DMS53 treated with DMSO at 0.1 percent for 48 hours (cell line): ENCODE measurements at regions not wholly inside any gene's neighbourhood (a gene's known extent, or its start where the extent isn't known, plus 50 kb on each side); places are given as distances from the start of the nearest gene placed in this dataset.

Experiments
- DNase-seq: peaks from one replicate; lab custom pipeline; 2025; ENCODE audit not compliant: unreplicated experiment; lab: John Stamatoyannopoulos, UW

DNA sequence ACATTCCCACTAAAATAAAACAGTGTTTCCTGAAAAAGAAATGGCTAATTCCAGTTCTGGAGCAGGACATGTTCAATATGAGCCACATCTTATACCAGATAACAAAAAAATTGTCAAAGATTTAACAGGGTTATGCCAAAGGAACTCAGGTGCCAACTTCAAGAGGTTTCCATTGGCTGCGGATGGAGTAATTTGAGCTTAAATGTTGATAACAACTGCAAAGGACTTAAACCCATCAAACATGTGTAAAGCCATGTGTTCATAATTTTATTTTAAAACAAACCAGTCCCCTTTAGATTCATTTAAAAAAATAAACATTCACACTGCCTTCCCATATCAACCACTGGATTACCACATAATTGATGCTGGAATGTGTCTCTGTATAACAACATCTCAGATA, 156.4 kb upstream of the PCDH18 start:
- DNase-seq = no peak

DNA sequence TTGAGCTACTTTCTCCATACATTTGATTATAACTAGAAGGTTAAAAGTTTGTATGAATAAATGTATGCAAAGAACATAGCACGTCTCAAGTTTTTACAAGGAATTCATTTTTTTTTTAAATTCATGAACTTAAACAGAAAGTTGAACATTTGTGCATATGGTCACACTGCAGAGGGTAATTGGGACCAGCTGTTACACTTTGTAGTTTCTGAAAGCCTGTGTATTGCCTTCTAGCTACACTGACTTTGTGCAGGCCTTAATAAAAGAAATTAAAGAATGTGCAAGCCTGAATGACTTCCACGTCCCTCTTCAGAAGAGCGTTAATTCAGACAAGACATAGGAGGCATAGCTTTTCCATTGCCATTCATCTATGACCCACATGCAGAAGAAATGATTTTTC, 153.1 kb upstream of the PCDH18 start:
- DNase-seq = no peak

DNA sequence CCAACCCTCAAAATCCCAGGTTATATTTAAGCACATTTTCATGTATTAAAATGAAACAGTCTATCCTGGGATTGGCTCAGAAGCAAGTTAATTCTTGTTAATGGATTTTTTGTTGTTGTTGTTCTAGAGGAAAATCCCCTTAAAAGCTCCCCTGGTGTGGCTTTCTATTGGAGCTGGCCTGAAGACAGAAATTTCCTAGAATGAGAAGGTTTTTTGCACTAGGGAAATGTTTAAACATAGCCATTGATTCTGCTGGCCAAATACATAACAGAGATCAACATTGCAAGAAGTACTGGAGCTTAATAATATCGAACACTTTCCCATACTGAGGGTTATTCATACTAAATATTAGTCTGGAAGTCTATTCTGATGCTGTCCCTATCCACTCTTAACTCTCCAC, 148.8 kb upstream of the PCDH18 start:
- no peak for DNase-seq

DNA sequence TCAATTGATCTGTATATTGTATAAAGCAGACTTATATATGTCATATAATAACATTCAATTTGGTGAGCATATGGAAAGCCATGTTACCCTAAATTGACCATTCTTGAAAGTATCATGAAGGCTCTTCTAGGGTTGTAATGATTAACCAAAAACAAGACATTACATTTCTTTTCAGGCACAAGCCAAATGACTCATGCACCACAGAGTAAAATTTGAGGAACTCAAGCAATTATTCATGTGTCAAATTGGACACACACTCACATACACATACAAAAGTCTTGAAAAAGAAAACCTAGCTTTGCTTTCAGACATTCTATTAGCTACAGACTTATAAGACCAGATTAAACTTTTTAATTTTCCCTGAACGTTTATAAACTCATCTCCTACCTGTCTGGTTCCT, 146.5 kb upstream of the PCDH18 start:
- no peak for DNase-seq

DNA sequence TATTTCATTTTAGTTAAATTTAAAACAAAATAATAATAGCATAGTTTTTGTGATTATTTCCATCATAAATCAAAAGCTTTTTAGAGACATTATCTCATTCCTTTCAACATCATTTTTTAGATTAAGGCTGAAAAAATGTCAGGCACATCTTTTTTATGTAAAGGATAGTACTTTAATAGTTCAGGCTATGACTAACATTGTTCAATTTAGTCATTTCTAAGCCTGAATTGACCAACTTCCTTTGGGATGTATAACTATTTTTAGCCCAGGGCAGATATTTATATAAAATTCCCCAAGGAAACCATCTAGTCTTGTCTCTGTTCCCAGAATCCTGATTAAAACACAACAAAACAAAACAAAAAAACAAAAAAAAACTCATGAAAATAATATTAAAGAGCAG, 145.6 kb upstream of the PCDH18 start:
- no peak for DNase-seq

DNA sequence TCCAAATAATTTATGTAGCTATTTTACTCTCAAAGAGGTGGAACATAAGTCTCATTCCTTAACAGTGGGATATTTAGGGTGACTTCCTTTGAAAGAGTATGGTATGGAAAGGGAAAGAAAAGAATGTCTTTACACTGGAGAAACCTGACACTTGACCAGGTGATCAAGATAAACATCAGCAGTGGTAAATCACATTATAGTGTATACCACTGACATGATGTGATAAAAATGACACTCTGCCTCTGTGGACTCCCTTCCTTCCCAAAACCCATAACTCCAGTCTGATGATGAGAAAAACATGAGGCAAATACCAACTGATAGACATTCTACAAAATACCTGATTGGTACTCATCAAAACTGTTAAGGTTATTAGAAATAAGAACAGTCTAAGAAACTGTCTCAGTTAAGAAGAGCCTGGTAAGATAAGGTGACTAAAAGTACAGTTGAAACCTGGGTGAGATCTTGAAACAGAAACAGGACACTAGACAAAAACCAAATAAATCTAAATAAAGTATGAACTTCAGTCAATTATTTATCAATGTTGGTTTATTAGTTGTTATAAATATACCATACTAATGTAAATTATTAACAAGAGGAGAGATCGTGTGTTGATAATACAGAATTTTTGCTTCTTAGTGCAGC, 144.2 kb upstream of the PCDH18 start:
- no peak for DNase-seq

DNA sequence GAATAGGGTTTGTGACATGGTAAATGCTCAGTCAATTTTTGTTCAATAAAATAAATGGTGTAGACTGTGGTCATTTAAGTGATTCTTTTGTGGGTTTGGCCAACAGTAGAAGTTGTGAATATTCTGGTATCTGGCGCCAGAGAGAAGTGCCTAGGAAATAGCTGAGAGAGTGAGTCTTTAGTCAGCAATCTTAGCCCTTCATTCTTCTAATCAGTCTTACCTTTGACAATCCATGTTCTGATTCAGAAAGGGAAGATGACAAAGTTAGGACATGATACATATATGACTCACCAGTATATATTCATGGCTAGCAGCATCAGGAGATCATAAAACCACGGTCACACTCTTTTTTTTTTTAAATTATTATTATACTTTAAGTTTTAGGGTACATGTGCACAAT, 141.8 kb upstream of the PCDH18 start:
- no peak for DNase-seq

DNA sequence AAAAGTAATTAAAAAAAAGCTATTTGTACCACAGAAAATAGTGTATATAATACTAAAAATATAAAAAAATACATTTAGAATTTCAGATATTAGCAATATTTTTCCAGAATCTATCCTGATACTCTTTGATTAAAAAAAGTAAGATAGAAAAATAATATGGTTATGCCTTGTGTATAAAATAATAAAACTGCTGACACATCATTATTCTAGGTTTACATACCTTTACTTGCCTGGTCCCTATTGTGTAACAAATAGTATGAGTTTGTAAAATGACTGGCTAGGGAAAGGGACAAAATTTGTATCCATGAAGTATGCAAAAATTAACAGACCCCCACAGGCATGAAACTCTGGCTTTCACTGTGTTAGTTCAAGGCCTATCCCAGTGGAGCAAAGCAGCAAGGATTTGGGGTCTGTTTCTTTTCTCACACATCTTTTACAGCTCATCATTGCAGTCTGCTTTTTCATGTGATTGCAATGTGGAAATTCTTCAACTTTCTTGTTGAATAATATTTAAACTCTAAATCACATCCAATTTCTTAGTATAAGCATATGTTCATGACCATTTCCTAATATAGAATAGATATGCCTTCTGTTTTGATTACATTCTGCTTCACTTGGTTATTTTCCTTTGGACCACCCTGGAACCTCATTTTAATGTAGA, 136.7 kb upstream of the PCDH18 start:
- no peak for DNase-seq

DNA sequence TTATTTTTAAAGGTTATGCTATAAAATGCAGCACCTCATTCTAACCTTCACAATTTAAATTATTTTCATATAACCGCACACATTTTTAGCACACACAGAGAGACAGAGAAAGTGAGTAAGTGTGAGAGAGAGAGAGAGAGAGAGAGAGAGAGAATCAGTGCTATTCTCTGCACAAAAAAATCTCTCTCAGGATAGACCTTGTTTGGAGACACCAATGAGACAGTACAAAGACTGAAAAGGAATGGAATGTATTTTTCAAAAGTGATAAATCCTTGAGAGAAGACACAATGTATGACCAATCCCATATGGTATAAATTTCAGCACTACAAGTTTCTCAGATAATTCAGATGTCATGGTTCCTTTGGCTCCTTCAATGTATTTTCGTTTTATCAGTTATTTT, 132.1 kb upstream of the PCDH18 start:
- DNase-seq = no peak

DNA sequence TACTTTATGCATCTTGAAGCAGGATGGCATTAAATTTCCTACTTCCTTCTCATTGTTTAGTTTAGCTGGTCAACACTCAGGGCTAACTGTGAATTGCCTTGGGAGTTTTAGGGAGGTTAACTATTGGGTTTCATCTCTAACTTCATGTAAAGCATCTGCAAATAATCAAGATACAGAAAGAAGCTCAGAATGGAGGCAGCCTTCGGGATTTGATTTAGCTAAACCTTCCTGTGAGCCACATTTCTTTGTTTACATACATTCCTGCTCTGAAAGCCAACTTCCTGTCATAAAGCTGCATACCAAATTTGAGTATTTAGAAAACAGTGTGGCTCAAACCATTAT, 131.7 kb upstream of the PCDH18 start:
- peak; percentile 4 for DNase-seq

DNA sequence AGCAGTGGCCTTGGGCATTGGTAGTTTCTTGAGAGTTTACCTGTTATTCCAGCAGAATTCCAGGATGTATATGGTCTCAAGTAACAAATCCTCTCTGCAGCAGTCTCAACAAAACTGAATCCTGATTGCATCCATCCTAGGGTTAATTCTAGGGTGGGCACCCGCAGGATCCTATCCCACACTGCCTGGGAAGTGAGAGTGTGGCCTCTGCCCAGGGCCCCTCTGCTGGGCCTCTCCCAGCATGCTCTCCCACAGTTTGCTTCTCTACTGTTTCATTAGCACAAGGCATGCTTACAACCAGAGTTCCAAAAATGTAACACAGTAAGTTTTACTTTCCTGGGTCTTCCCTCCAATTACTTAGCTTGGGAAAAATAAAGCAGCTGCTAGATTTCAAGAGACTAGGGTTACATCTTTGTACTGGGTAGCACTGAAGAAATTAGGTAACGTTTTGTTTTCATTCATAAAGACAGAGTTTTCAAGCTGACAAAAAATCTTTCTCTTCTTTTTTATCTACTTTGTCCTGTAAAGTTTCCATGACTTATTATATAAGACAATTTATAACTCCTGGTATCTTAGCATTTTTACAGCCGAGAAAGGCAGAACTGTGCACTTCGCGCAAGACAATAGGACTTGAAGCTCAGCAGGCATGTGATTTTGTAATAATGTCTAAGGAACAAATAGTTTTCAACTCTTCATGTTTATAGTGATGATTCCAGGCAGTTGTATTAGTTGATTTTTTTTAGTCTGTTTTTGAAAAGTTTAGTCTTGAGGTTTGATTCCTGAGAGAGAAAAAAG, 131.2 kb upstream of the PCDH18 start:
- DNase-seq = no peak

DNA sequence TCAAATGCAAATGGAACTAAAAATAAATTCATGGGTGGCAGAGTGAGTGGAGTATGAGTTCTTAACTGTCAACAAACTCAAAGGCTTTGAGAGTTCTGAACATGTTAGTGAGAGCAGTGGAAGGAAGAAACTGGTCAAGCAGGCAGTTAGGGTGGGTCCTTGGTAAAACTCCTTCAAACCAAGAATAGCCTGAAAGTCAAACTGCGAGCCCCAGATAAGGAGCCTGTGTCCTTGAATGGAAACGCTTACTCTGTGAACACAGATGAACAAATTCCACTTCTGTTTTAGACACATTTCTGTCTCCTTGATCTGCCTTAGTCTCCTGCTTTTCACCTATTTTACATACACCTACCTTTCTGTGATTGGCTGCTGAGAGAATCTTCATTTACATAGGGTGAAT, 129.4 kb upstream of the PCDH18 start:
- no peak for DNase-seq

DNA sequence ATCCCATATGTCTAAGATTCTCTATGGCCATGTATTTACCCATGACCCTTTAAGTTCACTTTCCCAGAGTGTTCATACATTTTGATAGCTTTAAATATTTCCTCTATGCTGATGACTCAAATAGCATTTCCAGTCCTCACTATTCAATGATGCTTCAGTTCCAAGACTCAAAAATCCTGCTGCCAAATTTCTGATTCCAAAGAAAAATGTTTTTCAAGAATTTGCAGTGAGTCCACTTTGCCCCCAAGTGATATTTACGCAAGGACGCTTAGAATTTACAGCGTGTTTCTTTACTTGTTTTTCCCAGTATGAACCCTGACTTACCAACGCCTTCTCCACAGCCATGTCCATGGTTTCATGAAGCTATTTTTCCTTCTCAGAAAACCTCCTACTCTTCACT, 127.9 kb upstream of the PCDH18 start:
- DNase-seq = no peak

DNA sequence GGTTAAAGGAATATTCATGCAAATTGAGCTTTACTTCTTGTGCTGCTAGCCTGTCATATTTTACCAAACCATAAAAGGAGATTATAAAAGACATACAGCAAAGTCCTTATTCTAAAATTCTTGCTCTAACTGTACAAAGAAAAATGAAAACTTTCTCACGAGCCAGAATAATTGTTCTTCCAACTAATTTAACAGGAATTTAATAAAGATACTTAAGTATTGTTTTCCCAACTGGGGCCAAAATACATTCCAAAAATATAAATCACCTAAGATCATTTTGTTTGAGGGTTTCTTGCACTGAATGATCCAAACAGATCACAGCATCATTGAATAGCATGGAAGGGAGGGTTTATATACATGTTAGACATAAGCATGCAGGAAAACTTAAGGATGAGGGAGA, 127.1 kb upstream of the PCDH18 start:
- no peak for DNase-seq

DNA sequence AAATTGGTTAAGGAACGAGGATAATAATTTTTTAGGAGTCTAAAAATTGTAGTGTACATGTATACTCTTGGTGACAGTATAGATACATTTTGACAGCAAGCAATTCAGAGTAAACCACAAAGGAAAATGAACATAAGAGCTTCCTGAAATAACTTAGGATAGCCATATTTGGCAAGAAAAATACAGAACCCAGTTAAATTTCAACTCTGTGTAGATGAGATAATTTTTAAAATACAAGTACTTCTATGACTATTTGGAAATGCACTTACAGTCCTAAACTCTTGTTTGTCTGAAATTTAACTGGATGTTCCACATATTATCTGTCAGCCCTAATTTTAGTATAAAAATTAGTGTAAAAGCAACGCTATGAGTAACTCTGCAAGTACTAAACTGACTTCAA, 124.4 kb upstream of the PCDH18 start:
- no peak for DNase-seq

DNA sequence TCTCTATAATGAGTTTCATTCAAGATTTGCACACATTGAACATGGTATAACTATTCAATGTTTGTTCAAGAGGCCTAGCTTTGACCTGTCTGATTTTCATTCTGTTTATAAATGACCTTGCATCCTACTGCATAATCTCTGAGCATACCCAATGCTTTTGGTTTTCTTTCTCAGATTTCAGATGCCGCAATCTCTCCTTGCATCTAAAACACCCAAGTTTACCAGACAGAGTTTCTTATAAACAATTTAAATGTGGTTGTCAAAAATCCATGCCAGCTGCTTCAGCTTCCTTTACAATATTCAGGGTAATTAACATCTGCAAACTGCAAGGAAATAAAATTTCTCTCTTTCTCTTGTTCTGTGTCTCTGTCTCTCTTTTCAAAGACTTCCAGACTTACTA, 123.0 kb upstream of the PCDH18 start:
- no peak for DNase-seq

DNA sequence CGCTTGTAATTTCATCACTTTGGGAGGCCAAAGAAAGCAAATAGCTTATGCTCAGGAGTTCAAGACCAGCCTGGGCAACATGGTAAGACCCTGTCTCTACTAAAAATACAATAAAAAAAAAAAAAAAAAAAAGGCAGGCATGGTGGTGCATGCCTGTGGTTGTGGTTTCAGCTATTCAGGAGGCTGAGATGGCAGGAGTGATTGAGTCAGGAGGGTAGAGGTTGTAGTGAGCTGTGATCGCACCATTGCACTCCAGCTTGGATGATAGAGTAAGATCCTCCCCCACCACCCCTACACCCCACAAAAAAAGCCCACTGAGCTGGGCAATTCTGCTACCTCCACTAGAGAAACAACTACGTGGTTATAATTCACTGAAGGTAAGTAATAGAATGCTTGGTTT, 118.8 kb upstream of the PCDH18 start:
- no peak for DNase-seq

DNA sequence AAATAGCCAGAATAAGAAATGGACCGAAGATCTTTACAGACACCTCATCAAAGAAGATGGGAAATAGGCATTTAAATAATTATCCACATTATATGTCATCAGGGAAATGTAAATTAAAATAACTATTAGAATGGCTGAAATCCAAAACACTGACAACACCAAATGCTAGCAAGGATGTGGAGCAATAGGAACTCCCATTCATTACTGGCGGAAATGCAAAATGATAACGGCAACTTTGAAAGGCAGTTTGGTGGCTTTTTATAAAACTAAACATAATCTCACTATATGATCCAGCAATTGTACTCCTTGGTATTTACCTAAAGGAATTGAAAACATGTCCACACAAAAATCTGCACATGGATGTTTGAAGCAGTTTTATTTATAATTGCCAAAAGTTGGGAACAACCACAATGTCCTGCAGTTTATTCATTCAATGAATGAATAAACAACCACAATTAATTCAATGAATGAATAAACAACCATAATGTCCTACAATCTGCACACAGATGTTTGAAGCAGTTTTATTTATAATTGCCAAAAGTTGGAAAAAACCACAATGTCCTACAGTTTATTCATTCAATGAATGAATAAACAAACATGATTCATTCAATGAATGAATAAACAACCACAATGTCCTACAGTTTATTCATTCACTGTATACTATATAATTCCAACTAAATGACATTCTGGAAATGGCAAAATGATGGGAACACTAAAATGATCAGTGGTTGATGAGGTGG, 117.6 kb upstream of the PCDH18 start:
- DNase-seq = no peak

DNA sequence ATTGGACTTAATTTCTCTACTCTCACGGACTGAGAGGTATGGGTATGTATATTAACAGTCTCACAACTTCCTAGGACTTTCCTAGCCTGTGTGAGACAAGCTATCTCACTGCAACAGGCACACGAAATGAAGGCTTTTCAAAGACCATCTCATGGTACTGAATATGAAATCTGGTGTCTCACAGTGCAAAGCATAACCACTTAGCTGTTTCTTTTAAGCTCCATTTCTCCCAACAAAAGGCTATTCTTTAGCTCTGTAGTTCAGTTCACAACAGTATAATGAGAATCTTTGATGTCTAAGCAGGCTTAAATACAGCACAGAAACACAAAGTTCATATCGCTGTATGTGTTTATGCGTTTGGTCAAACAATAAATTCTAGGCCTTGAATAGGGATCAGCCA, 116.2 kb upstream of the PCDH18 start:
- no peak for DNase-seq

DNA sequence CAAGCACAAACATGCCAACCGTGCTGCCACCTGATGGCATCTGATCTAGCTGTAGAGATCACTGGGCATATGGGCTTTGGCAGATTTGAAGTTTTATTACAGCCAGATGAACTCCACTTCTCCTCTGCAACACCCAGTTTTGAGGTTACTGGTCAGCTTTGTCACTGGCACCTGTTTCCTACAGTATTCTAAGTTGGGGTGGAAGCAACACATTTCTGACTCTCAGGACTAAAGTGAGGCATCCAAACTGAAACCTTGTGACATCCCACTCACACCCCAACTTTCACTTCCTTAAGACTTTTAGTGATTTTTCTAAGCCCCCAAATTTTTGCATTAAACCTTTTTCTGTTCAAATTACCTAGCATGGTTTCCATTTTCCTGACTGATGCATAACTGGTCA, 115.1 kb upstream of the PCDH18 start:
- DNase-seq = no peak

DNA sequence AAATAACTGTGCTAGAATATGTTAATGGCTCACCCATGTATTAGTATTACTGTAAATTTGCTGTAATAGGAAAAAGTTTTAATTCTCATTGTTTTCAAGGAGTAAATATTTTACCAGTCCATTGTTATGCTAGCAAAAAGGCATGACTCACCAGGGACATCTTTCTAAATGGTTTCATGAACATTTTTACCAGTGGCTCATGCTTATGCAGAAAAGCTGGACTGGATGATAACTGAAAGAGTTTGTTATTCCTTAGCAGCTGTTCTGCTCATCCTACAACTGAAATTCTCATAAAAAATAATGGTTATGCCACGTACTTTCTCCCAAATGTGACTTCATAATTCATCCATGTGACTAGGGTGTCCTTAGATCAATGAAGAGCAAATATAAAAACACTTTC, 111.9 kb upstream of the PCDH18 start:
- no peak for DNase-seq

DNA sequence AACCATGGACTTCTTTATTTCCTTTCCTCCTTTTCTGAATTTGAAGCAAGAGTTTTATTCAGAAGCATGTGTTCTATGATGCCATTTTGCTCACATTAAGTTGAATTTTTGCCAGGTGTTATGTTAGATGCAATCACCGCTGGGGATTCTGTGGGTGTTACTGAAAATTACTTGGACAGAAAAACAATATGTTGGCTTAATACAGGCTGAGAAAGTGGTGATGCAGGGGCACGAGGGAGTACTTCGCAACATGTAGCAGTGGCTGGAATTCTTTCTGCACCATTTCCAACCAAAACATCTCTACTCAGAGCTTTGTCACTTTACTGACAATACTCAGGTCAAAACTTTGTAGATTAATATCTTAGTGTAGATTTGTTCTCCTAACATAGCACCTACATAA, 109.2 kb upstream of the PCDH18 start:
- DNase-seq = no peak
